ENCODE measurements at regions not wholly inside any gene's neighbourhood (a gene's known extent, or its start where the extent isn't known, plus 50 kb on each side); places are given as distances from the start of the nearest gene placed in this dataset.

DNA sequence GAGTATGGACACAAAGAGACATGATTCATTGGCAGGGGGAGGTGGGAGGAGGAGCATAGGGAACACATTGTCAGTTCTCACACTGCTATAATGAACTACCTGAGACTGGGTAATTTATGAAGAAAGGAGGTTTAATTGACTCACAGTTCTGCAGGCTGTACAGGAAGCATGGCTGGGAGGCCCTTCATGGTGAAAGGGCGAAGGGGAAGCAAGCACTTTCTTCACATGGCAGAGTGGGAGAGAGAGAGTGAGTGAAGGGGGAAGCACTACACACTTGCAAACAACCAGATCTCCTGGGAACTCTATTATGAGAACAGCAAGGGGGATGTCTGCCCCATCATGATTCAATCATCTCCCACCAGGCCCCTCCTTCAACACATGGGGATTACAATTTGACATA lies 391.8 kb downstream of the BMP4 start:
- H3K4me3 ChIP-seq (ENCODE audit: low read depth, low read length) = no peak overlapping the region

DNA sequence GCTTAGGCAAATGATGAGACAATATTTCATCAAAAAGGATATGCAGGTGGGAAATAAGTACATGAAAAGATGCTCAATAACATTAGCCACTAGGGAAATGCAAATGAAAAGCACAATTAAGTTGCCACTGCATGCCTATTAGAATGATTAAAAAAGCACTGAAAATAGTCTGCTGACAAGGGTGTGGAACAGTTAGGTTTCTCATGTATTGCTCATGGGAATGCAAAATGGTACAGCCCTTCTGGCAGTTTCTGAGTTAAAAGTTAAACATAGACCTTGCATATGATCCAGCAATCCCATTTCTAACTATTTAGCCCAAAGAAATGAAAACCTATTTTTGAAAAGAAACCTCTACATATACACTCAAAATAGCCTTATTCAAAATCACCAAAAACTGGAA lies 393.0 kb downstream of the BMP4 start:
- no peak overlapping the region for H3K4me3 ChIP-seq (ENCODE audit: low read depth, low read length)

DNA sequence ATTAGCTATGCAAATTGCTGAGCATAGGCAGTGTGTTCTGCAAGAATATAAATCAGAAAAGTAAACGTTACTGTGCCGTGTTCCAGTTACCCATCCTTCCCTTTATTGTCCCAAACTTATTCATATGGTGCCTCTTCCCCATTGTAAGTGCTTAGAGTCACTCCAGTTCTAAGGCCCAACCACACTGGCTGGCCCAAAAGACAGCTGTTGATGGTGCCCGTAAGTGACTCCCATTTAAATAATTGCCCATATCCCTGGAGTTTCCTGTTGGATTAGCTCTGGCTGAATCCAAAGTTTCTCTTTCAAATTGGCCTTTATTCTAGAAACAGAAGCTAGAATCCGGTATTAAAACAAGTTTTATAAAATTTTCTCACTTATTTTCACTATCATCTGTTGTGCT lies 400.1 kb upstream of the DDHD1 start:
- no peak overlapping the region for H3K4me3 ChIP-seq (ENCODE audit: low read depth, low read length)

DNA sequence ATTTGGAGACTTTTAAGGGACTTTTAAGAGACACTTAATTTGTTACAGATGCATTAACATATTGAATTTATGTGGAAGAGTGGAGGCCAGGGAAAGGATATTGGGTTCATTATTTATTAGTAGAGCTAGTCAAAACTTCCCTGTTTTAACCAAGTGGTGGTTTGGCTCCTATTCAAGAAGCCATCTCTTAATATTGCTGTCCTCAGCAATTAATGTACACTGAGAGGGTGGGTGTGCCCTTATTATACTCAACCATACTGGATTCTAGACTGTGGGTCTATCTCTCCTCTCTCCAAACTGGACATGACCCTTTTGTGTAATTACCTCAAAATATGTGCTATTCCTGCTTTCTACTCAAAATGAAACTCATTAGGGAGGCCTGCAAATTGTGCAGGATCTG lies 398.7 kb upstream of the DDHD1 start:
- no peak overlapping the region for H3K4me3 ChIP-seq (ENCODE audit: low read depth, low read length)

DNA sequence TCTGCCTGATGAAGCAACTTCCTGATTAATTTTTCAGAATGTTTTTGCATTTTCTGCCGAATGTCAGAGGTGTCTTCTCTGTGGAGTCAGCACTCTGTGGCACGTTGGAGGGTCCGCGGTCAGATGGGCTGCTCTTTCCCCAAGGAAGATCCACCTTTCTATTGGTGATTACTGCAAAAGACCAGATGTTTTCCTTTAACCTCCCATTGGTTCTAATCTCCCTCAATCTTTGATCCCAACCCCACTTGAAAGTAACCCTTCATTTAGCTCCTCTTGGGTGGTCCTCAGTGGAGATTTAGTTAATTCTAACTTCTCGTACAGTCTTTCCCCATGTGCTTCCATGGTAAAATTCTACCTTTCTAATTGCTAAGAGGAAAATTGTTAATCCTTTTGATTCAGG lies 397.7 kb upstream of the DDHD1 start:
- H3K4me3 ChIP-seq (ENCODE audit: low read depth, low read length) = no peak overlapping the region

DNA sequence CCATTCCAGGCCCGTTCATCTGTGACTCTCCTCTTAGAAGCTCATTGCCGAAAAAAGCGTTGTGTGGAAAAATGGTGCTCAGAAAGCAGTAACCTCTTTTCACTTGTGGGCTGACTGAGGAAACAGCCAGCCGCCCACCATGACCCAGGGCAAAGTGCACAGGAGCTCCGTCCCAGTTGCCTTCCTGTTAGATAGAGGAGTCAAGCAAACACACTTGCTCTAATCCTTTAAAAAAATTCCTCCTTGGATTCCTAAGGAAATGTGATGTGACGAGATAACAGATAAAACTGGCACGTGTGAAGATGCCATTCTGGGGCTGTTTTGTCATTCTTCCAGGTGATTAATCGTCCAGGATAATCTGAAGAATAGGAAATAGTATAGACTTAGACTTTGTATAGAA lies 396.8 kb upstream of the DDHD1 start:
- no peak overlapping the region for H3K4me3 ChIP-seq (ENCODE audit: low read depth, low read length)

DNA sequence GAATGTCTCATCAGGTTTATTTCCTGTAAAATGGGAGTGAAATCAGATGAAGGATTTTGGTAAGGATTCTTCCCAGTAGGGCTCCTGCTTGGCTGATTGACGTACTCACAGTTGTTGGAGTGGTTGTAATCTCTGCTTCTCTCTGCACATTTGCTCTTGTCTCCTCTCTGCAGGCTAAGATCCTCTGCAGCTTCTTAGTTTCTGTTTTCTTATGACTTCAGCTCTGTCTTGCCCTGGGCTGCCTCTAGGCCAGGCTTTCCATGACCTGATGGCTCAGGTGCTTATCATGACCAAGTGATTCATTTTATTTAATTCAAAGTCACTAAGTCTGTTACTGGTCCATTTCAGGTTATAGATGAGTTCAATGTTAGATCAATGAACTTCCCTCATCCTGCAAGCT lies 394.5 kb upstream of the DDHD1 start:
- H3K4me3 ChIP-seq (ENCODE audit: low read depth, low read length) = no peak overlapping the region

DNA sequence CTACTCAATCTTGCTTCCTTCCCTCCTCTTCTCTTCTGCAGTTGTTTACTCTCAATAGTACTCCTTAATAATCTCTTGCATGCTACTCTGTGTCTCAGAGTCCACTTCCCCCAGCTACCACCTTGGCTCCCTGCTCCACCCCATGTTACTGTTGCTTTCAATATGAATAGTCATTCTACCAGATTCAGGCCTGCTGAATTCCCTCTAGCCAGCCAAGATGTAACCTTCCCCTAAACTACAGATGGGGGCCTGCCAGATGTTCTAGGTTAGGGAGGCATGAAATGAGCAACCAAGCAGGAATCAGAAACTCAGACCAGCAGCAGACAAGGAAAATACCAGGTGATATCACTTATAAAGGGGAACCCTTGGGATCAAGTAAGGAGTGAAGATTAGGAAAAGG lies 392.1 kb upstream of the DDHD1 start:
- H3K4me3 ChIP-seq (ENCODE audit: low read depth, low read length) = no peak overlapping the region

DNA sequence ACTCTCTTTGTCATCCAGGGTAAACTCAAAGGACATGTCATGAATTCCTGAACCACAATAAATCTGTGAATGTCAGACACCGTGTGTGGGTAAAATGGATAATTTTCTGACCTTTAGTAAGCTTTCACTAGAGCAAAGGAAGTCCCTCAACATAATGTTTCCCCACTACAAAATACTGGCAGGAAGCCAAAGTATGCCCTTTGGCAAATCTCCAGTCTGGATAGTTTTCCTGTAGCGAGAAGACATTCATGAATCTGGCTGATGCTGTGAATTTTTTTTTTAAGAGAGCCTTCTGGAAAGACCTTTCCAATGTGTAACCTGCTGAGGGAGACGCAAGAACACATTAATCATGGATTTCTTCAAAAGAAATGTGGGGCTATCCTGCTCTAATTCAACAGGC lies 389.6 kb upstream of the DDHD1 start:
- no peak overlapping the region for H3K4me3 ChIP-seq (ENCODE audit: low read depth, low read length)

DNA sequence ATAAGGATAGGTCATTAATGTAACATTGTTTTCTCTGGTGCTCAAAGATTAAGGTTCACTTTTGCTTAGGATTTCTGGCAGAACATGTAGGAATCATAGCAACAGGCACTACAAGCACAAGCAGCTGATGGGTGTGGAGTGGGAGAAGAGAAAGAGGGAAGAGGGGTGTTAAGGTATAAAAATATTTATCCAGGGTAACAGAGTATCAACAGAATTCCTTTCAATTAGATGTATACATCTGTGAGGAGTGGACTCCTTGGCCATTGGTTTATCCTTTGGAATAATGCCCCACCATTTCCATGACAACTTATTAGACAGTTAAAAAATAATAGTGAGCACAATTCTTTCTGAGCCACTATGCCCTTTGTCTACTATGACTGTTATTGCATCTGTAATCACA lies 388.3 kb upstream of the DDHD1 start:
- H3K4me3 ChIP-seq (ENCODE audit: low read depth, low read length) = no peak overlapping the region

DNA sequence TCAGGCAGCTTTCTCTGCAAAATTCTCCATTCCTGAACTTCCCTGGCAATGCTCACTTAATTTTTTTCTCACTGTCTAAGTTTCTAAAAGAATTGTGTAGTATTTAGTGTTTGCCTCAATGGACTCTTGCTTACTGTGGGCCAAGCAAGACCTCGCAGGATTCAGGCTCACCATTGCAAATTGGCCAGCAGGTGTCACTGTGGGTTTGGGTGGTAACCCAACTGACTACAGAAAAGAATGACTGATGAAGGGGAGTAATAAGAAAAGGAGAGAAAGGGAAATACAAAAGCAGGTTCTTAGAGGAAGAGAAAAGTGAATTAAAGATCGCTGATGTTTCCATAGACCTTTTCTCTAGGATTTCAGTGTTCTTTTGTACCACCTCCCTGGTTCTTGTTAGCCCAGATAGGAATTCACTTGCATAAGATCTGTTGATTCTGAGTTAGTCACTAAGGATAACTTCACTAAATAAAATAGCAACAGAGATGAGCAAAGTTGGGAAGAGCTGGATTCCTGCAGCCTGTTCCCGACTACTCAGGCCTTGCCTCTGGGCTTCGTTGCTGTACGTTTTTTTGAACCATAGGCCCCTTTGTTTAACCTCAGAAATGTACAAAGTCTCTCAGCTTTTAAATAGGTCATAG lies 386.5 kb upstream of the DDHD1 start:
- H3K4me3 ChIP-seq (ENCODE audit: low read depth, low read length) = no peak overlapping the region

DNA sequence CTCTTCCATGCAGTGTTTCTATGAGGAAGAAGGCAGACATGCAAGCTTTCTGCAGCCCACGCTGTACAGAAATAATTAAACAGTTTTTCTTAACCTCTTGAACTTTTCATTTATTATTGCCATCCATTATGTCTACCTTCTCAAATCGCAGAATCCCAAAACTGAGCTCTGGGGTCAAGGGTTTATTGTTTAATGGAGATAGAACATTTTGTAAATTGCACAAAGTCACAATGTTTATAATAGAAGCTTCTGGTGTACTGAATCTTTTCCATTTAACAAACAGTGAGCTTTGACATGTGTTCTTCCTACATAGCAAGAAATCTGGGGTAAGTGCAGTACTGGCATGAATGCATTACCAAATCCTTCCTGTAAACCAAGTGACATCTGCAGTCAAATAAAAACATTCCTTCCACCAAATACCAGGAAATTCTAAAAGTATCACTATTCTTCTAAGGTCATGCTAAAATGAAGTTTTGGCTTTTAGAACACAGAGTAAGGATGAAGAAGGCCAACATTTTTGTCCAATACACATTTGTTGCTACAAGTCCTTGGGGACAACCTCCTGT lies 385.3 kb upstream of the DDHD1 start:
- H3K4me3 ChIP-seq (ENCODE audit: low read depth, low read length) = no peak overlapping the region

DNA sequence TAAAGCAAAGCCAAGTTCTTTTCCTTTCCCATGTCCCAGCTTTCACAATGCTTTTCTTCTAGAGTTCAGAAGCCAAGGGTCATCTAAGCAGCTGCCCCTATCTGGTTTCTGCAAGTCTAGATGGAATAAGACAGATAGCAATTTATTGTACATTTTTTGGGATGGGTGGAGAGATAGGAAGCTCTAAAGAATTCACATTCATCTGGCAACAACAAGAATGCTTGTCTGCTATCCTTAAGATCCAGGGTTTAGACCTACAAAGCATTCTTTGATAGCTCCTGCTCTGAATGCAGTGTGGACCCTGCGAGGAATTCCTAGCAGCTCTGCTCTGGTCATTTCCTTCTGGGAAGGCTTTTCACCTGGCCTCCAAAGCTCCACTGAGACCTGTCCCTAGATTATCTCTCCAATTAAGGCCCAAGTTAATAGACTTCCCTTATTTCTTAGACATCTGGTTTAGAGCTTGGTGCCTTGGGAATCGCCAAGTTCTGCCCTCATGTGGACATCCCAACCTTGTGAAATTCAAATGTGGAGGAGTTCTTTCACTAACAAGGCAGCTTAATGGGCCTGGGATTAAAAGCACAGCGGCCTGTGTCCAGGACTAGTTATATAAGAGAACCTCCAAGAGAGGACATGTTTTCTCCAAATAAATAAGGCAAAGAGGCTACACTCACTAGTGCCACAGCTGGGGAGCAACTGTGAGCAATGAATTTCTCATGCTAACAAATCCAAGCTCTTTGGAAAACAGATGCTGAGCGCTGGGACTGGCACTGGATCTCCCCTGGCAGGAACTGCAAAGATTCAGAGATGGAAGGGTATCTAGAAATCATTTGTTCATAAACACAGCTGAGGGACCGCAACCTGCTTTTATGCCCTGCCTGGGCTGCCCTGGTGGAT lies 384.5 kb upstream of the DDHD1 start:
- H3K4me3 ChIP-seq (ENCODE audit: low read depth, low read length) = no peak overlapping the region

DNA sequence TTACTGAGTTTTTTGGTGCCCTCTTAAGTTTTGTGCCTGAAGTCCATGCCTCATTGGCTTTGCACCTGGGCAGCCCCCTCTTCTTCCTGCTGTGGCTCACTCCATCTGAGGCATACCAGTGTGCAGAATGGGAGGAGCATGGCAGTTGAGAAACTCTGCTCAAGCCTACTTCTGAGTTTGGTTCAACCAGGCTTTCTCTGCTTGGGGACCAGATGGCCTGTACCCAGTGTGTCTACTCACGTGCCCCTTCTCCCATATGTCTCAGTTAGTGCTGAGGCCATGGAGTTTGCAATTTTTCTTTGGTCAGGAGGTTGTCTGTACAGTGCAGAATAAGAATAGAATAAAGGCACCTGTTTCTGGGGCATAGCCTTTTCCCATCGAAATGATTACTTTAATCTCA lies 383.3 kb upstream of the DDHD1 start:
- no peak overlapping the region for H3K4me3 ChIP-seq (ENCODE audit: low read depth, low read length)

DNA sequence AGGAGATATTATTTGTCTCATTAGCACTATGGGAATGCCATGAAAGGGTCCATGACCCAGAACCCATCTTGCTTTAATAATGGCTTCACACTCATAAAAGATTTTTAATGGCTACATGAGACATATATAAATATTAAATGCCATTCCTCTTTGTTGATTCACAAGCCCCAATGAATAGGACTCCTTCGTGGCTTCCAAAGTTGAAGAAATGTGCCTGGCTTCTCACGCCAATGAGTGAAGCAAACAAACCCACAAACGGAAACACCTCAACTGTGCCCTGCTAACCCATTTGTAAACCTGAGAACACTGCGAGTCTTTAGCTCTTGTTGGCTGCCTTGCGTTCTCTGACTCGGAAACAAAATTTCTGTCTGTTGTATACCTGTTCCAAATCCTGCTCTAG lies 381.7 kb upstream of the DDHD1 start:
- H3K4me3 ChIP-seq (ENCODE audit: low read depth, low read length) = no peak overlapping the region

DNA sequence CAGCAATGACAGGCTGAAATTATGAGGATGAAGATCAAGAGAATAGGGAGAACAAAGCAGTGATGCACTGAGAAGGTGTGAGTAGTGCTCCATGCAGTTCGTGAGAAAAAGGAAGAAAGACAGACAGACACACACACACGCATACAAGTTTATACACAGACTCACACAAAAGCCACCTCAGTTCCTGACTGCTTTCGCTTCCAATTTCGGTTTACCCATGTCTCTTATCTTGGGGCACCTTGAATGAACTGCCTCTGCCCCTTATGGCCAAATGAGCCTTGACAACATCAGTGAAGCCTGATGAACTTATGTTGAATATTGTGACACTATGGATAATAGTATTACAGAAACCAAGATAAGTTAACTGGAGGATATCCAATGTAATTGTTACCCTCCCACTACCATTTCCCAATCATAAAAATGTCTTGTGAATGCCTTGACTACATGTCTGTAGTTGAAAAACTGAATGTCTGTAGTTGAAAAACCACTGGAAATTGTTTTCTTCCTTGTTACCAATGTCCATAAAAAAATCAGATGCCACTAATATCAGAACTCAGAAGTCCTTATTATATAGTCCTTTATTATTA lies 380.4 kb upstream of the DDHD1 start:
- H3K4me3 ChIP-seq (ENCODE audit: low read depth, low read length) = no peak overlapping the region

DNA sequence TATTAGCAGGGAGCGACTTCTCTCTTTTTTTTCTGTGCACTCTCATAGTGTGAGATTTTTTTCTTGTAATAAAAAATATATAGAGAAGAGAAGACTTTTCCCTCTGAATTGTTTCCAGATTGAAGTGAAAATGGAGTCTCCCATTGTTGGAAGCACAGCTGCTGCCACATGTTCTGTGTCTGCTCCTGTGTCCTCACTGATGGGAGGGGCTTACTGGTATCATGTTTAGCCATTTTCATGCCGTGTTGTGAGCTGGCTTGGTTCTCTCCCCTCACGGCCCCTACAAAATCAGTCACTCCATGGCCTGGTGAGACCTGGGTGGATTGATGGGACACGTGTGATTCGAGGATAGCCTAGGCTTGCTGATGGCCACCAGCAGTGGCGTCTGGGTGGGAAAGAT lies 379.7 kb upstream of the DDHD1 start:
- no peak overlapping the region for H3K4me3 ChIP-seq (ENCODE audit: low read depth, low read length)

DNA sequence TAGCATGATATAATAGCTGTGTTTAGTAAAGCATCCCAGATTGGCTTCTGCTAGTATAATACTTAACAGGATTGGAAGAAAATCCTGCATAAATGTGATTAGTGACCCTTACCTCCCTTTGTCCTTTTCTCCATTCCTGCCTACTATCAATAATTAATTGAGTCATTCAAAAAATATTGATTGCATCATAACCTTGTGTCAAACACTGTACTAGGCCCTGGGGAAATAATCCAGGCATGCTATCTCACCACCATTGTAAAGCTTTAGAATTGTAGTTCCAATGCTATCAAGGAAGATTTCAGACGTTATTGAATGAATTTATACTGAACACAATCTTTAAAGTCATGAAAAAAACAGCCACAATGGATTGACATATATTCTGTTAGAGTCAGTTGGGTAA lies 378.6 kb upstream of the DDHD1 start:
- H3K4me3 ChIP-seq (ENCODE audit: low read depth, low read length) = no peak overlapping the region

DNA sequence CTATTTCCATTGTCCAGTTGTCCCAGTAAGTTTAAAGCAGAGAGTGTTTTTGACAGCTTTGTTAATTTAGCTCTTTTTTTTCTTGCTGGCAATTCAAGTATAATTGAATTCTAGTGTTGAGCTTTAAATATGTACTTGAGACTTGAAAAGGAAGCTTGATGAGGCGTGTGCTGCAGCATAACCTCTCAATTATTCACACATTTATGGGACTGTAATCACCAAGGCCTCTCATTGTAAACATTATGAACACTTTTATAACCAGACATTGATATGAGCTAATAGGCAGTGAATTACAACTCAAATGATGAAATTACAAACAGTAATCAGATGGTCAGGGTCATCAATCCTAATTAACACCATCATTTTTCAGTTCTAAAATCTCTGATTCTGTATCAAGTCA lies 378.0 kb upstream of the DDHD1 start:
- no peak overlapping the region for H3K4me3 ChIP-seq (ENCODE audit: low read depth, low read length)

DNA sequence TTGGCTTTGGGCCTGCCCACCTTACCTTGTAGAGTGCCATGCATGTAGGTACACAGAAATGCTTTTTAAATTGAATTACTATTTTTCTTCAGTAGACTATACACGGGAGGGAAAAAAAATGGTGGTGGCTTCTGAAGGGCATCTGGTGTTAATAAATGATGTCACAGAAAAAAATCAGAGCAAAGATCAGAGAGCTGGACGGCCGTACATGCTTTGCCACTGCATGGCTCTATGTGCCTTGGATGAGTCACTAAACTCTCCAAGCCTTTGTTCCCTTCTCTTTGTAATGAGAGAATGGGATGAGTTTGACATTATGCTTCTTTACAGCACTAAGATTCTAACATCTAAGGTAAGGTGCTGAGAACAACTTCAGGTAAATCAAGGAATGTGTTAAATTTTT lies 376.4 kb upstream of the DDHD1 start:
- no peak overlapping the region for H3K4me3 ChIP-seq (ENCODE audit: low read depth, low read length)

DNA sequence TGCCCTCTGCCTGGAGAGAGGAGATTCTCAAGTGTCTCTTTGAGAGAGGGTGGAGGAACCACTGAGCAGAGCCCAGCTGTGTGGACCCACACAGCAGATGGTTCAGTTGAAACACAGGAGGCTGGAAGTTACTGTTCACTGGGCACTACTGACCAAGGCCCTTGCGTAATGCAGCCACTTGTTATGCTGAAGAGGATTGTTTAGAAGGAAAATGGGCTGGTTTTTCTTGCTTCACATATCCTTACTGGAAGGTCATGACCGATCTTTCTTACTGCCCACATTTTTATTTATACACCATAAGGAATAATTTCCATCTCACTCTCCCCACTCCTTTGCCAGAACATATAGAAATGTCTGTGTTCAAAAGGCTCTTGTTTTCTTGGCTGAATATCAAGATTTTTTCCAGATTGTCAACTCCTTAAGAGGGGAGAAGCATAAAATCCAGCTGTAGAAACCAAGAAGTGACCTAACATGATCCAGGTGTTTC lies 375.1 kb upstream of the DDHD1 start:
- no peak overlapping the region for H3K4me3 ChIP-seq (ENCODE audit: low read depth, low read length)

DNA sequence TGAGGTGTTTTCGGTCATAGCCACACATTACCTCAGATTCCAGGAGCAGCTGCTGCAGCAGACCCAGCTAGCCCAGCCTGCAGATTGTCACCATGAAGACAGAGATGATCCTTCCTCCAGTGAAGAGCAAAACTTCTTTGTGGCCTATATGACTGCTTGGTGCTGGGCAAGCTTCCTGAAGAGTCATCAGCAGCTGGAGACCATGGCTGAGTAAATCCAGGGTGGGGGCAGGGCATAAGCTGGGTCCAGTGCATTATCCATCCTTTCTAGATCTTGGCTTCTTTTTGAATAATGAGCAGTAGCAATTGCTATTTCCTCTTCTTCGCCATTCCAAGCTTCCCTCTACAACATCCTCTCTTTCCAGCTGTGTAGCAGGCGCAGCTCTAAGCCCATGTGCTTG lies 373.1 kb upstream of the DDHD1 start:
- H3K4me3 ChIP-seq (ENCODE audit: low read depth, low read length) = no peak overlapping the region

Measured in iPS-11a (cell line).